HPDE6-E6E7 (cell line): ENCODE measurements at regions not wholly inside any gene's neighbourhood (a gene's known extent, or its start where the extent isn't known, plus 50 kb on each side); places are given as distances from the start of the nearest gene placed in this dataset.

ENCODE experiments used
- DNase-seq: peaks from one replicate; pipeline ENCODE4 v3.0.0; 2011; ENCODE audit warnings: missing footprints; ENCODE audit errors: extremely low spot score

GRCh38 chr20:39234520-39235095 lies 272.5 kb downstream of the DHX35 start:
- DNase-seq: no peak

DNA sequence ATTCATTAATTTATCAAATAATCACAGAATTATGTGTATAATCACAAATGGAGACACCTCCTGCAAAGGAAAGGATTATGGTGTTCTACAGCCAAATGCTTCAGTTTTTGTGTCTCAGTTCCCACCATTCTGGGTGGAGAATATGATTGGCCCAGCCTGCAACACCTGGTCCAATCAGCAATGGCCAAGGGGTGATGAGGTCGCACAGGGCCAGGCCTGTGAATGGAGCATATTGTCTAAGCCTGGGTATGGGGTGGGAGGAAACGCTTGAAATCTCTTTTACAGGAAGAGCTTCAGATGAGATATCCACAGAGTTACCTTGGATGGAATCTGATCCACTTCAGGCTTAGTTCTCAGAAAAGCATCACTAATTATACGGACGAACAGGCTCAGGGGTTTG lies 271.6 kb downstream of the DHX35 start:
- no peak for DNase-seq

- DNase-seq: no peak
Observed at GRCh38 chr20:39227416-39227815, 265.3 kb downstream of the DHX35 start.

GRCh38 chr20:39225978-39226377 lies 263.8 kb downstream of the DHX35 start:
- DNase-seq: no peak

GRCh38 chr20:39225536-39225935 lies 263.4 kb downstream of the DHX35 start:
- no peak for DNase-seq

- no peak for DNase-seq
Observed at GRCh38 chr20:39222101-39222500, 260.0 kb downstream of the DHX35 start.

DNA sequence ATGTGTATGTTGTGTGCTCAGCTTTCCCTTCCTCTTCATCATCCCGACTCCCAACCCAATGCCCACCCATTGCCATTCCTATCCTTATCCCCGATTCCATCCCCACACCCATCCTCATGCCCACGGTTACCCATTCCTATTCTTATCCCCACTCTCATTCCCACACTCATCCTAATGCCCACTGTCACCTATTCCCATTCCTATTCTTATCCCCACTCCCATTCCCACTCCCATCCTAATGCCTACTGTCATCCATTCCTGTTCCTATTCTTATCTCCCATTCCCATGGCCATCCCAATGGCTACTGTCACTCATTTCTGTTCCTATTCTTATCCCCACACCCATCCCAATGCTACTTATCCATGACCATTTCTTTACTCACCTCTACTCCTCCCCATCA lies 254.1 kb downstream of the DHX35 start:
- DNase-seq: no peak

DNA sequence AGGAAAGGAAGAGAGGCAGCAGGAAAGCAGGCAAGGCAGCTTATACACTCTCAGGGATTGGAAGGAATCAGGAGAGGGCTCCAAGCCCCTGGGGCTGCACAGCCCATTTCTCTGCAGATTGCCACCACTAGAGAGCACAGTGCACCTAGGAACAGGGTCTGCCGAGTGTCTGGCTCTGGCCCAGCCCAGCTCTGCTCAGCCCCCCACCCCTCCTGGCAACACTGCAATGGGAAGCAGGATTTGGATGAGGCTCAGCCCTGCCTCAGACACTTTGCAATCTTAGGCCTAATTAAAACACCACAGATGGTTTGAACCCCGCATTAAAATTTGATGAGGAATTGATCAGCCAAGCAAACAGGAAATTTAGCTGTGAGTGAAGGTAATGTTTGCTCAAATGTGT lies 252.7 kb downstream of the DHX35 start:
- DNase-seq: no peak

DNA sequence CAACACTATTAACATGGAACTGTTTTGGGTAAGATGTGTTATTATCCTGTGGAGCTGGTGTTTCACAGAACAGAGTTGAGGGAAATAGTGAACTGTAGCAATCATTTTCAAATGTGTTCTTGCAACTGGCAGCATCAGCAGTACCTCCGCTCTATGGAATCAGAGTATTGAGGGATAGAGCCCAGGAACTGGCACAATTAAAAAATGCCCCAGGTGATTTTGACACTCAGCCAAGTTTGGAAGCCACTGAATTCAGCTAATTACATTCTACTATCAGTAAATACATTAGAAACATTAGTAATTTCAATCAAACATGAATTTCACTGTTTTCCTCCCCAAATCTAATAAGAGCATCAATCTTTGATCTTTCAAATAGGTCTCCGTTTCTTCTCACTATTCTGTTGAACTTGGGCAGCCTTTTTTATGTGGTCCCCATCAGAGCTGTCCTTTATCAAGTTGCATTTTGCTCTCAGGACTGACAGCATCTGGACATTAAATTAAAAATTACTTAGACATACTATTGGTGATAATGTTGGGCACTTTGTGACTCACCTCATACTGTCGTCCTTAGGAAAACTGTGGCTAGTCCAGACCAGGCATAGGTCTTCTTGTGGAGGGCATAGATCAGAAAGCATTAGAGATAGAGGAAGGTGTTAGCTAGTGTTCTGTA lies 251.5 kb downstream of the DHX35 start:
- DNase-seq: no peak

DNA sequence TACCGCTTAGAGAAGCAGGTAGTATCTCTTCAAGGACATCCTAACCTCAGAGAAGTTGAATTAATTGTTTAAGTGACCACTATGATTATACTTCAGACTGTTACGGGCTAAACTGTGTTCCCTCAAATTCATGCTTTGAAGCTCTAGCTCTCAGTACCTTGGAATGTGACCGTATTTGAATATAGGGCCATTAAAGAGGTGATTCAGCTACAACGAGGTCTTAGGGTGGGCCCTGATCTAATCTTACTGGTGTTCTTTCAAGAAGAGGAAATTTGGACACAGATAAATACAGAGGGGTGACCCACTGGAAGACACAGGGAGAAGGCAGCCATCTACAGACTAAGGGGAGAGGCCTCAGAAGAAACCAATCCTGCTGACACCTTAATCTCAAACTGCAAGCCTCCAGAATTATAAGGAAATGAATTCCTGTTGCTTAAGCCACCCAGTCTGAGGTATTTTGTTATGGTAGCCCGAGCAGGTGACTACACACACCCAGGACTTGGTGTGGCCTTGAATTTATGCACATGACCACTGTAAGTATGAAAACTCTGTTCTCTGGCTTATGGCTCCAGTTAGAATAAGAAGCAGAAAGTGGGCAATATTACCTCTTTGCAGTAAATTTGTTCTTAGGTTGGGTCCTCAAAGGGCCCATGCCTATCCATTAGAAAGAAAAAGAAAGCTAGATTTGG lies 249.1 kb downstream of the DHX35 start:
- DNase-seq: no peak

GRCh38 chr20:39210341-39211036 lies 248.3 kb downstream of the DHX35 start:
- DNase-seq: no peak

- no peak for DNase-seq
Observed at GRCh38 chr20:39206899-39207564, 244.9 kb downstream of the DHX35 start.

DNA sequence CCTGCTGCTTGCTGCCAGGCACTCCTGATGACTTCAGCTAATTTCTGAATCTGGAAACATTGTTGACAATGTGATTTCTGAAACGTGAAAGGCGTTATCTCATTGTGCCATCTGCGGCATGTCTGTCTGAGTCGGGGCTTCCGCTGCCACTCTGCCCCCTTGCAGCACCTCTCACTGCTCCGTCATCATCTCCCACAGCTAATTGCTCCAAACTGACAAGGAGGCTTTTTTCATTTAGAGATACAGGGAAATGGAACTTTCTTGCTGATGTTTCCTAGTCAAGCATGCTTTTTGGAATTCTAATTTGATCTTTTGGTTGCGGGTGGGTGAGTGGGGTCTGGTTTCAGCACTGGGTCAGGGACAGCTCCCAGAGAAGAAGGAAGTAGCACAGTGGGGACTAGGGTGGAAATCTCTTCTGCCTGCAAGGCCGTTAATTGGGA lies 233.5 kb downstream of the DHX35 start:
- DNase-seq: no peak

GRCh38 chr20:39190666-39191570 lies 228.8 kb downstream of the DHX35 start:
- DNase-seq: peak; percentile 83

- DNase-seq: no peak
Observed at GRCh38 chr20:39188266-39188765, 226.2 kb downstream of the DHX35 start.

- no peak for DNase-seq
Observed at GRCh38 chr20:39181490-39181889, 219.3 kb downstream of the DHX35 start.

DNA sequence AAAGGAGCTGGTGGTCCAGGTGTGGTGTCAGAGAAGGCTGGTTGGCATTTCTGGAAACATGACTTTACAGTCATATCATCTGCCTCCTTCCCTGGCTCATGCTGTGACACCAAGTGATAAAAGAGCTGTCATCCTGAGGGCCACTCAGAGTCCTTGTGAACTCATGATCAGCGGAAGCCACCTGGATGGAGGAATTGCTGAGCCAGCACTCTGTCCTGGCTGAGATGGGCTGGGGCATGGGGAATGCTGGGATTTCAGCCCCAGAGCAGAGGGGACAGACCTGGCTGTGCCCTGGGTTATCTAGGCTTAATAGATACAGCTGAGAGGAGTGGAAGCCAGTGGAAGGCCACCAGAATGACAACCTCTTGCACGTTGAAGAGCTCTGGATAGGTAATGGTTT lies 214.3 kb downstream of the DHX35 start:
- DNase-seq: no peak

- DNase-seq: no peak
Observed at GRCh38 chr20:39170896-39171463, 208.8 kb downstream of the DHX35 start.

GRCh38 chr20:39165099-39165498 lies 203.0 kb downstream of the DHX35 start:
- DNase-seq: no peak

- no peak for DNase-seq
Observed at GRCh38 chr20:39164642-39165041, 202.5 kb downstream of the DHX35 start.
